ENCODE measurements at regions not wholly inside any gene's neighbourhood (a gene's known extent, or its start where the extent isn't known, plus 50 kb on each side); places are given as distances from the start of the nearest gene placed in this dataset.

GRCh38 chr6:119545245-119545644 is 195.7 kb upstream of the MAN1A1 start:
- no peak for TF ChIP-seq RAD21 (IDR thresholded peaks at IDR 0.05; ENCODE audit: low read length)
- no peak for TF ChIP-seq CTCF (IDR thresholded peaks at IDR 0.05)
- TF ChIP-seq FOXM1 (IDR thresholded peaks at IDR 0.05; ENCODE audit: low read depth): no peak
- no peak for TF ChIP-seq EZH2phosphoT487 (IDR thresholded peaks at IDR 0.05; ENCODE audit: borderline replicate concordance, low read depth)
- TF ChIP-seq EP300 (IDR thresholded peaks at IDR 0.05; ENCODE audit: borderline replicate concordance in 1 of 2, low read depth in 1 of 2, low read length in 1 of 2): no peak
